HG03159 (cell line): ENCODE measurements at regions not wholly inside any gene's neighbourhood (a gene's known extent, or its start where the extent isn't known, plus 50 kb on each side); places are given as distances from the start of the nearest gene placed in this dataset.
"Not testable (repeated sequence)": the region's sequence is repeated elsewhere in the genome, so short reads cannot be mapped to it uniquely, and the experiment has no call there.

Experiments used
- ATAC-seq: cut with Tn5 transposase; IDR thresholded peaks from one replicate; pipeline ENCODE4 v1.9.1; 2021; ENCODE audit warnings: mild to moderate bottlenecking, moderate library complexity; ENCODE audit not compliant: unreplicated experiment

GRCh38 chr7:13068032-13068431, 380.6 kb downstream of the ARL4A start:
- ATAC-seq, result no peak

- ATAC-seq, result no peak
Measured at GRCh38 chr7:13069841-13070240, 382.4 kb downstream of the ARL4A start.

- ATAC-seq, result no peak
Measured at GRCh38 chr7:13072014-13072413, 384.6 kb downstream of the ARL4A start.

GRCh38 chr7:13077466-13077865, 390.0 kb downstream of the ARL4A start:
- no peak for ATAC-seq

- ATAC-seq, result no peak
Measured at GRCh38 chr7:13078105-13078504, 390.7 kb downstream of the ARL4A start.

- ATAC-seq, result no peak
Measured at GRCh38 chr7:13090959-13091358, 403.5 kb downstream of the ARL4A start.

GRCh38 chr7:13091974-13092707, 404.7 kb downstream of the ARL4A start:
- ATAC-seq, result no peak

- no peak for ATAC-seq
Measured at GRCh38 chr7:13092708-13093005, 405.2 kb downstream of the ARL4A start.

- no peak for ATAC-seq
Measured at GRCh38 chr7:13093160-13093559, 405.7 kb downstream of the ARL4A start.

GRCh38 chr7:13097499-13097898, 410.1 kb downstream of the ARL4A start:
- ATAC-seq, result no peak

- no peak for ATAC-seq
Measured at GRCh38 chr7:13098161-13098560, 410.7 kb downstream of the ARL4A start.

GRCh38 chr7:13099154-13099795, 411.8 kb downstream of the ARL4A start:
- ATAC-seq, result peak; percentile 60

- no peak for ATAC-seq
Measured at GRCh38 chr7:13104128-13104527, 416.7 kb downstream of the ARL4A start.

- no peak for ATAC-seq
Measured at GRCh38 chr7:13105209-13105608, 417.8 kb downstream of the ARL4A start.

GRCh38 chr7:13106513-13106912, 419.1 kb downstream of the ARL4A start:
- no peak for ATAC-seq

GRCh38 chr7:13107291-13107690, 419.9 kb downstream of the ARL4A start:
- no peak for ATAC-seq

GRCh38 chr7:13108061-13108460, 420.6 kb downstream of the ARL4A start:
- no peak for ATAC-seq

GRCh38 chr7:13109201-13109600, 421.8 kb downstream of the ARL4A start:
- ATAC-seq, result no peak

- no peak for ATAC-seq
Measured at GRCh38 chr7:13110107-13110506, 422.7 kb downstream of the ARL4A start.

- ATAC-seq, result no peak
Measured at GRCh38 chr7:13111230-13111629, 423.8 kb downstream of the ARL4A start.

- not testable (repeated sequence) for ATAC-seq
Measured at GRCh38 chr7:13114240-13114639, 426.8 kb downstream of the ARL4A start.

GRCh38 chr7:13115157-13115772, 427.8 kb downstream of the ARL4A start:
- ATAC-seq, result no peak
